B cell (primary cell): ENCODE measurements at regions not wholly inside any gene's neighbourhood (a gene's known extent, or its start where the extent isn't known, plus 50 kb on each side); places are given as distances from the start of the nearest gene placed in this dataset.

ENCODE experiments used
- EZH2 ChIP-seq: IDR thresholded peaks from 2 replicates; pipeline ENCODE4 v1.6.1; 2012; ENCODE audit warnings: borderline replicate concordance, low read depth, mild to moderate bottlenecking, moderate library complexity, low read length; ENCODE audit not compliant: insufficient read depth, poor library complexity, severe bottlenecking
- TF ChIP-seq, protein P1 (sequence below): fragments of 200-600 bp; IDR thresholded peaks from one replicate; pipeline ENCODE4 v1.8.0; 2022; ENCODE audit warnings: antibody characterized with exemption, mild to moderate bottlenecking

DNA sequence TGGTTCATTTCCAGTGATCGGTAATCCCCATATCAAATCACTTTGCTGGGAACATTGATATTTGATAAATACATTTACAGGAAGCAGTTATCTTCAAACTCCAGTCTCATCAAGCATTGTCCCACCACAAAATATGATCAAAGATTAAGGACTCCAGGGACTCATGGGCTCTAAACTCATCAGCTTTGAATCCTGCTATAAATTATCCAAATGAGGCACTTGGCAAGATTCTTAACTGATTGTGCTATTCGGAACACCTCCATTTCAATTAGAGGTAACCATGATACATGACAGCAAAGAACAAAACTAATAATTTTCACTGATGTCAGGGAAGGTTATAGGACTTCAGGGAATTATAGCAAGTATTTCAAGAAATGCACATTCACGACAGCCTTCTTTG is 1088.1 kb upstream of the PIK3C3 start:
- TF ChIP-seq, protein P1, sequence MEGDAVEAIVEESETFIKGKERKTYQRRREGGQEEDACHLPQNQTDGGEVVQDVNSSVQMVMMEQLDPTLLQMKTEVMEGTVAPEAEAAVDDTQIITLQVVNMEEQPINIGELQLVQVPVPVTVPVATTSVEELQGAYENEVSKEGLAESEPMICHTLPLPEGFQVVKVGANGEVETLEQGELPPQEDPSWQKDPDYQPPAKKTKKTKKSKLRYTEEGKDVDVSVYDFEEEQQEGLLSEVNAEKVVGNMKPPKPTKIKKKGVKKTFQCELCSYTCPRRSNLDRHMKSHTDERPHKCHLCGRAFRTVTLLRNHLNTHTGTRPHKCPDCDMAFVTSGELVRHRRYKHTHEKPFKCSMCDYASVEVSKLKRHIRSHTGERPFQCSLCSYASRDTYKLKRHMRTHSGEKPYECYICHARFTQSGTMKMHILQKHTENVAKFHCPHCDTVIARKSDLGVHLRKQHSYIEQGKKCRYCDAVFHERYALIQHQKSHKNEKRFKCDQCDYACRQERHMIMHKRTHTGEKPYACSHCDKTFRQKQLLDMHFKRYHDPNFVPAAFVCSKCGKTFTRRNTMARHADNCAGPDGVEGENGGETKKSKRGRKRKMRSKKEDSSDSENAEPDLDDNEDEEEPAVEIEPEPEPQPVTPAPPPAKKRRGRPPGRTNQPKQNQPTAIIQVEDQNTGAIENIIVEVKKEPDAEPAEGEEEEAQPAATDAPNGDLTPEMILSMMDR: no peak
- TF ChIP-seq EZH2: no peak
